ENCODE measurements at regions not wholly inside any gene's neighbourhood (a gene's known extent, or its start where the extent isn't known, plus 50 kb on each side); places are given as distances from the start of the nearest gene placed in this dataset.

DNA sequence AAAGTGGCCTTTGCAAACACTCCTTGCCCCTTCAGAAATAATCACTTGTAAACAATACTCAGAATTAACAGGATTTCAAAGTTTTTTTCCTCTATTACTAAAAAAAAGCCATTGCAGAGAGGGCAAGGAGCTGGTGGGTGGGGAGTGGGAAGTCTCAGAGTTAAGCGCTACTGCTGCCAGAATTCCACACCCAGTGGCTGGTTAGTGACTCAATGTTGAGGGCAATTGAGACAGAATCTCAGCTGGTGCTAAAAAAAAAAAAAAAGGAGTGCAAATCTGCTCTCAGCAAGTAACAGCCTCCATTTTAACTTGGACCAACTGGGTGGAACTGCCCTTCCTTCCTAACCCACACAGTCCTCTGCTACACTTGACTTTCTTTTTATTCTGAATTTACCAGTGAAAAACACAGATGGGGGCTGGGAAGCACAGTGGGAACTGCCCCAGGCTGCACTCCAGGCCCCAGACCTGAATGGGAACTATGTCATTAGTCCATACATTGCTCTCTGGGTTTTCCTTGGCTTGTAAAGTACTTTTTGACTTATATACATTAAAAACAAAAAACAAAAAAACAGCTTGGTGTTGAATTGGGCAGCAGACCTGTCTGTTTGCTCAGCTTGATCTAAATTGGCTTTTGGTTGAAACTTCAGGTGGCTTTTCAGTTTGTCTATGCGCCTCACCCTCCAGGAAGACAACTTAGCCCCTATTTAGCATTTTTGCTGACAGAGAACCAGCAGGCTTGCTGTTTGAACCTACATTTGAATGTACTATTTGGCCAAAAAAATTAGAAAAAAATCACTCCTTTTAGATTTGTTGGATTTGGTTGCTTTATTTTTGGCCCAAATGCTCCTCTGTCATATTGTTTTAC is 357.8 kb upstream of the TBL1XR1 start:
- peak in 10 of 56 donors; percentile 1 to 56 (median 16) for DNase-seq

DNA sequence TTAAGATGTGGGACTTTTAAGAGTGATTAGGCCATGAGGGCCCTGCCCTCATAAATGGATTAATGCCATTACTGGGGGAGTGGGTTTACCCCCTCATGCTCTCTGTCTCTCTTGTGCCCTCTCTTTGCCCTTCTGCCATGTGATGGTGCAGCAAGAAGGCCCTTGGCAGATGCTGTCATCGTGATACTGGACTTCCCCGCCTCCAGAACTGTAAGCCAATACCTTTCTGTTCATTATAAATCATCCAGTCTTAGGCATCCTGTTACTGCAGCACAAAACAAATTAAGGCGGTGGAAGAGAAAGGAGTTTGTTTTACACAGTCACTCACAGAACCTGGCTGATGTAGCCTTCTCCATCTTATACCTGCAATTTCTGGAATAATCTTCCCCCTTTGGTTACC is 360.3 kb upstream of the TBL1XR1 start:
- no peak for DNase-seq

DNA sequence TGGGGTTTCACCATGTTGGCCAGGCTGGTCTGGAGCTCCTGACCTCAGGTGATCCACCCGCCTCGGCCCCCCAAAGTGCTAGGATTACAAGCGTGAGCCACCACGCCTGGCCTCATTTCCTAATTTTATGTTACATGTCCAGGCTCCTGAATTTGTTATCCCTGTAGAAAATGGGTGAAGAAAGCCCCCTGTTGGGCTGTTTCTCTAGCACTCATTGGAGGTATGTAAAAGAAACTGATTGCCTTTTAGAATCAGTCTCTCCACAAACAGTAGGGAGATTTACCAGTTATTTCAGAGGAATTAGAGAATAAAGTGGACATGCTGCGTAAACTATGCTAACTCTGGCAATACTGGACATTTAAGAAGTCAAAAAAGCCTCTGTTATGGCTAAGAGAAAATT is 364.1 kb upstream of the TBL1XR1 start:
- no peak for DNase-seq

DNA sequence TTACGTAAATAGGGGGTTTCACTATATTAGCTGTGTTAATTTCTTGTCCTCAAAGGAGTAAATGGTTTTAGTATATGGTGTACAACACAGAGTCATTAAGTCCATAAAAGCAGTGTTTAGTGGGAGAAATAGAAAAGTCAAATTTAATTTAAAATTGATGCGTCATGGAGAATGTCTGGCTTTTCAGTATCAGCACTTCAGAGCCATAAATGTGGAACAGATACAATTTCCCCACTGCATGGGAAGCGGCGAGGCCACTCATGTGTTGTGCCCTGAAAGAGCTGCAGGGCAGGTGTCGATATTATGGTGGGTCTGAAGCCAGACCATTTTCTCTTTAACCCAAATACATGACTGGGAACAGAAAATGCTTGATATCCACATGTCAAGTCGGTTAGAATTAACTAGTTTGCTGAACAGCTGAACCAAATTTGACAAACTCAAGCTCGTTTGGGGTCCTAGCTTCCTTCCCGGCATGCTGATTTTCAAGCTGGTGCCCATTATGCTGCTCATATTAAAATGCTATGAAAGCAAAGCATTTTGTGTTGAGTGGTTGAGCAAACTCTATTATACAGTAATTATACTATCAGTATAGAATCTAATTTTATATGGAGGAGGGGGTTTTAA is 364.6 kb upstream of the TBL1XR1 start:
- no peak for DNase-seq

DNA sequence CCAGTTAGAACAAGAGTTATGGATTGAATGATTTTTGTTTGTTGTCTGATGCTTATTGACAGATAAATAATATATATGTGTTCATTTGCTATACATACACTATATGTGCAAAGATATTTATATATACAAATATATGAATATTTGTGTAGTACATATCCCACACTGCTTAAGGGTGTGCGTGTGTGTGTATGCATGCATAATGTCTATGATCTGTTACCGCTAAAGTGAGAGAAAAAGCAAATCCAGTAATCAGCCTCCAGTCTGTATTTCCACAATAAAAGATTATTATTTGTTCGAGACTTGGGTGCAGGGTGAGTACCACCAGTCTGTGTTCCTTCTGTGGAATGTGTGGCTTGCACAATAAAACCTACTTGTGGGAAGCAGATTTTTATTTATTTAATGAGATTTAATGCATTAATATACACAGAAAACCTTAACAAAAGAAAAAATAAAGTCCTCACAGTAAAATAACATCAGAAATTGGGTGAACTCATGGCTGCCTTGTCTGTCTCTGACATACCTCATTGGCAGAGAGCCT is 366.0 kb upstream of the TBL1XR1 start:
- no peak for DNase-seq

DNA sequence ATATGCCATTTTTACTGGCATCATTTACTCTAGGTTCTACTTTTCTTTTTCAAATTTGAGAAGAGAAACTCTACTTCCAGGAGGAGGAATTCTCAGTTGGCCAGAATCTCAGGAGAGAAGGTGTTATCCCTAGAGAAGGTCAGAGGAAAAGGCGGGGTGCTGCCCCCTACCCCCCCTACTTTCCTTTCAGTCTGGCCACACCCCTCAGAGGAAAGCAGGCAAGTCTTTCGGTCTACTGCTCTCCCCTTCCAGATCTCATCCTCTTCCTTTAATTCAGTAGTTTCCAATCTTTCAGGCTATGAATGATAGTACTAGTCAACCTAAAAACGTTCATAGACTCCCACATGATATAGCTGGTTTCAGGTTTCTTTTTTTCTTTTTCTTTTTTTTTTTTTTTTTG is 366.5 kb upstream of the TBL1XR1 start:
- no peak for DNase-seq

DNA sequence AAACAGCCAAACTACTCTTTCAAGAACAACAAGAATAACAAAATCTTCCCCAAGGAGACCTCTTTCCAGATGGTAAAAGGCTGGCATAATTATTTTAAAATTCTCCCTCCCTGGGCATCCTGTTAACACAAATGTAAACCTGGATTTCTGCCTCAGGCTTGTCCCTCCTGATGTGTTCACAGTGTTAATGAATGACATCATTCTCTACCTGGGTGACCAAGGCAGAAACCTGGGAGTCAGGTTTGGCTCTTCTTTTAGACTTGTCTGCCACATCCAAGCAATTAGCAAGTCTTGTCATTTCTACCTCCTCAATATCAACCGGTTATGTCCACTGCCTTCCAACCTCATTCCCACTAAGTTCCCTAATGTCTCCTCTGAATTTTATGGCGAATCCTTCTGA is 368.7 kb upstream of the TBL1XR1 start:
- DNase-seq = no peak

DNA sequence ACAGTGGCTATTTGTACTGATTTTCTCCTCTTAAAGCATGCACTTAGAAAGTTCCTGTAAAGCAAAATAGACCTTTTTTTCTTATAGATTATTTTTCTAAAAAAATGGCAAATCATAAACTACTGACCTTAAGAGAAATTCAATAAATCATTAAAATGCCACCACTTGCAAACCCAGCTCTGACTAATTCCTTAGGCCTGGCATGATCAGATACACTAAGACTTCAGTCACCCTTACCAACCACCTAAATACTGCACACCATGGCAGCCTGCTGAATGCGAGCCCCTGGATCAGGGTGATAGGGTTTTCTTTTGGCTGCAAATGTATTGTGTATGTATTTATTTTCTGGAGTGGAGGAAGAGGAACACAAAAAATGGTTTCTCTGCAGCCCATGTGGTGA is 370.6 kb upstream of the TBL1XR1 start:
- DNase-seq = no peak

DNA sequence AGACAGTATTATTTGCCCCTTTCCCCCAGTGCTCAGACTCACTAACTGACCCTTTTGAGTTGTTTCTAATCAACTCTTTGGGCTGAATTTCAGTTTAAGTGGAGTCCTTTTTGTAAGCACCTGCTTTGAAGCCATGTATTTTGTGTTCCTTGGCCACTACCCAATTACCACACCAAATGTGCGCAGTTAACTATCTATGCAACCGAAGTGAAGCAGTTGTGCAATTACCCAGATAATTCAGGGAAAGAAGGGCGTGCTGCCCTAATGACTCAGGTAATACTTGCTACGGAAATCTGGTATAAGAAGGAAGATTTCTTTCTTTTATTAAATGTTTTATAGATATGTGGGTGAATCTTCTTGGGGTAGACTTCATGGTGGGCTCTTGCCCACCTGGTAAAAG is 371.9 kb upstream of the TBL1XR1 start:
- DNase-seq = no peak

DNA sequence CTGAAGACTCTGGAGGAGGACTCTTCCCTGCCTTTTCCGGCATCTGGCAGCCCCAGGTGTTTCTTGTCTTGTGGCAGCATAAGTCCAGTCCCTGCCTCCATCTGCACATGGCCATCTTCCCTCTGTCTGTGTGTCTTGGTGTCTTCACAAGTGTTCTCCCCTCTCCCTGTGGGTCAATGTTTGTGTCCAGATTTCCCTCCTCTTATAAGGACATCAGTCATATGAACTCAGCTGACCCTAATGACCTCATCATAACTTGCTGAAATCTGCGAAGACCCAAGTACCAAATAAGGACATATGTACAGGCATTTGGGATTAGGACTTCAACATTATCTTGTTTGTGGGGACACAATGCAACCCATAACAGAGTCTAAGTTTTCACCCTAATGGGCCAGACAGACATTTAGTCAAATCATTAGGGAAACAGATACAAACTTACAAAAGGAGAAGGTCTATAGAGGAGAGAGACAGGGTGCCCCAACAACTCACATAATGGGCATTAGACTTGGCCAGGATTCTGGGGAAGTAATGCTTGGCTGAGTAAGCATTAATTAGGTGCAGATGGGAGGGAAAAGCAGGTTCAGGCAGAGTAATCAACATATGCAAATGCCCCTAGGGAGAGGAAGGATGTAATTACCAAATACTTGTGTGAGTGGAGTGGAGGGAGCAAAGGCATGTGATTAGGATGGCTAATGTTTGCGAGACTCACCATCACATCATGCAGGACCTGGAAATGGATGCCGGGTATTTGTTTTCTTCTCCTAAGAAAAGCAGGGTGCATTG is 372.8 kb upstream of the TBL1XR1 start:
- no peak for DNase-seq

DNA sequence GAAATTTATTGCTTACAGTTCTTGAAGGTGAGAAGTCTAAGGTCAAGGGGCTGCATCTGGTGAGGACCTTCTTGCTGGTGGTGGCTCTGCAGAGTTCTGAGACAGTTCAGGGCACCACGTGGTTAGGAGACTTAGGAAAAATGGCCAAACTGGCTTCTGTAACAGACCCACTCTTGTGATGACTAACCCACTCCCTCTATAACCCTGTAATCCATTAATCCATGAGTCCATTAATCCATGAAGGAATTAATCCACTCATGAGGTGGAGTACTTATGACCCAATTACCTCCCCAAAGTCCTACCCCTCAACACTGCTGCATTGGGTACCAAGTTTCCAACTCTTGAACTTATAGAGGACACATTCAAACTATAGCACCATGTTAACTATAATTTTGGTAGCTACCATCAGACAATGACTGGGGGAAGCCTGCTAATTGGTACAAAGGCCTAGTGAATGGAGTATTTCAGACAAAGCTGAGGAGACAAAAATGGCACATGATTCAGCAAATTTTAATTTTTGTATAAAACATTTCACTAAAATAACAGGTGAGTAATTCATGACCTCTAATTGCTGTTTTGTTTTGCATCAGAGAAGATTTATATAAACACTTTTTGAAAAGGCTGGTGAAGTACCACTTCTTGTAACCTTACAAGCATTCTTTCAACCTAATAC is 374.1 kb upstream of the TBL1XR1 start:
- DNase-seq = no peak

DNA sequence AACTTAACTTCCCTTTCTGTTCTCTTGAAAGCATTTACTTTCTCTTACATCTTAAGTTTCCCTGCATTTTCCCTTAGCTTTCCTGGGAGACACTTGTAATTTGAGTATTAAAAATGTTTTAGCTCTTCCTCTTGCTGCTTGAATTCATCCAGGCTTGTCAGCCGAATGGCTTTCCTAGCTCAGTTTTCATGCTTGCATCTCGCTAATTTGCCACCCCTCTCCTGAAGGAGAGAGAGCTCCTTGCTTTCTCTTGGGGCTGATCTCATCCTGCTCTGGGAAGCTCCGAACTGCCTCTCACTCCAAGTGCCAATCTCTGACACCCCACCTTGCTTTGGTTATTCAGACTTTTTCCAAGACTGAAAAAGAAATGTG is 374.6 kb upstream of the TBL1XR1 start:
- DNase-seq = no peak

DNA sequence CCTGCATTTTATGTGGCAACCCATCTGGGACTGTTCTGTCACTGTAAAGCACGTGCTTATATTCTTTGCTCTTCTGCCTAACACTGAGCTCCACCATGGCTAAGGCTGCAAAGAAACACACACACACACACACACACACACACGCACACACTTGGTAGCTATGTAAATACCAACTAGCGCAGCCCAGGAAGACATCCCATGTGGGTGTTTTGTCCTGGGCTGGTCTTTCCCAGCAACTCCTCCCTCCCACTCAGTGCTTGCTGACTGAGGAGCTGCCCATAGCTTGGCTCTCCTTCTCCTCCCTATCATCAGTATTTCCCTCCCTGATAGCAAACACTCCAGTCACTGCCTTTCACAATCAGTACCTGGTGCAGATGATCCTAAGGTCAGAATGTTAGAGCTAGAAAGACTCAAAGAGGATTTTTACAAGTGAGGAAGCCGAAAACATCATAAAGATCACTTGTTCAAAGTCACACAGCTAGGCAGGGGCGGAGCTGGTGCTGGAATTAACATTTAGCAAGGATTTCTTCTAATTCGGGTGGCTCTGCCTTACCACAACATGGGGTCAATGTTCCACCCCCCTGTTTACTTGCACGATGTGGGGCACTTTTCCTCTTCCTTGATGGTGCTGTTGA is 377.1 kb upstream of the TBL1XR1 start:
- DNase-seq = no peak

DNA sequence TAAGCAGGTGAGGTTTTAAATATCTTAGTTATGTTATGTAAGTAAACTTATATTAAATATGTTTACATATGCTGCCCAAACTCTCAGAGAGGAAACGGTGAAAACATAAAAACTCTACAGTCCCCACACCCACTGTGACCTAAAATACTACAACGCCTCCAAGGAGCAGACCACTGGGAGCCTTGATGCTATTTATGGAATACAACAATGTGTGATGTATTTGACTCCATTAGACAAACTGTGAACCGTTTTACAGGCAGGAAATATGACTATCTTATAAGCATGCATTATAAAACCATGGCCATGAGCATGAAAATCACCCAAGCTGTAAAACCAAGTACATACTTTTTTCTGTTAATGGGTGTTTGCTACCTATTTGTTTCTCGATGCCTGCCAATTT is 379.5 kb upstream of the TBL1XR1 start:
- DNase-seq = no peak

DNA sequence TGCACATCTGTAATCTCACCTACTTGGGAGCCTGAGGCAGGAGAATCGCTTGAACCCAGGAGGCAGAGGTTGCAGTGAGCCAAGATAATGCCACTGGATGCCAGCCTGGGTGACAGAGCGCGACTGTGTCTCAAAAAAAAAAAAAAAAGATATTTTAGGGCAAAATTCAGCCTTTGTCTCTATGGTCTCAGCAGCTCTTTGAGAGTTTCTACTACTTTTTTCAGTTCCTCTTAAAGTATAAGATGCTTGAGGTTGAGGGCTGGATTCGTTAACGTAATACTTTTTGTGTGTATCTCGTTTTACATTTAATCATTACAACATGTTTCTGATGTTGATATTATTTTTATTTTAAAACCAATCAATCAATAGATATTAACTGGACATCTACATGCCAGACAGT is 381.2 kb upstream of the TBL1XR1 start:
- DNase-seq = no peak

DNA sequence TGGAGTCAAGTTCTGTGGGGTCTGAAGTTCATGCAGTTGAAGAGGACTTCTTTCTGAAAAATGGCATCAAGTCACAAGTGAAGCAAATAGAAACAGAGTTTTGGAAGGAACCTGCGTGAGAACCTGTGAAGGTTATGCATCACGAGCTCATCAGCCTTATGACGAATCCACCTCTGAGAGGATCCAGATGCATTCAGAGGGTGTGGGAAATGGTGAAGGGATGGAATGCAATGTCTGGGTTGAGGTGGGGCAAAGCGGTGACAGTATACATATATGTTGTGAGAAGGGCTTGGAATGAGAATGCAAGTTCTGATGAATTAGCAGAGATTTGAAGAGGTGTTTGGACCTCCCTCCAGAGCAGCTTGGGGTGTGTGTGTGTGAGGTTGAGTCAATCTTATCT is 382.1 kb upstream of the TBL1XR1 start:
- no peak for DNase-seq

DNA sequence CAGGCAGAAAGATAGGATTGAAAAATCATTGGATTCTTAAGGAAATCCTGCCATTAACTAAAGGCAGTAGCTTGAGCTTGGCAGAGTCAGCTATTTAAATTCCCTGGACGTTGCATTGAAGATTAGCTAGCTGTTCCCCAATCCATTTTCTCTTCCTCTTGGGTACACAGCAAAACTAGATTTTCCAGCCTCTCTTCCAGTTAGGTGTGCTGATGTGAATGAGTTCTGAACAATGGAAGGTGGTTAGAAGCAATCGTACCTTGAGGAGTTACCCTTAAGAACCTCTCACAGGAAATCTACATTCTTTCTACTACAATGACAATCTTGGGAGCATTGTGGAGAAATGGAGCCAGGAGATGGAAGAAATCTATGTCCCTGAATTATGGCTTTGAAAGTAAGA is 383.2 kb upstream of the TBL1XR1 start:
- DNase-seq = no peak

DNA sequence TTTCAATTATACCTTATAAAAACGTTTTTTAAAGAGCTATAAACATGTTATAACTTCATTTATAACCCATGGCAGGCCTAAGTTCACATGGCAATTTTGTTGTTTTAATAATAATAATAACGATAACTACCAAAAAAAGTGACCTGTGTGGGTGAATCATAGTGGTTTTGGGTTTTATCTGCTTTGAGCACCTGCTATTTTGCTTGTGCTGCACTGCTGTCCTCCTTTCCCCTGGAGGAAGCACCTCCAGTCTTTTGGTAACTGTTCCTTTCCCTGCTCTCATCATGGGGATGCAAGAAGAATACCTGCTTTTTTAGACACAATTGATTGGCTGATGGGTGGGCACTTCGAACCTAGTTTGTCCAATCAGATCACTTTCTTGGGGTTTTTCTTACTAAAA is 388.0 kb upstream of the TBL1XR1 start:
- no peak for DNase-seq

DNA sequence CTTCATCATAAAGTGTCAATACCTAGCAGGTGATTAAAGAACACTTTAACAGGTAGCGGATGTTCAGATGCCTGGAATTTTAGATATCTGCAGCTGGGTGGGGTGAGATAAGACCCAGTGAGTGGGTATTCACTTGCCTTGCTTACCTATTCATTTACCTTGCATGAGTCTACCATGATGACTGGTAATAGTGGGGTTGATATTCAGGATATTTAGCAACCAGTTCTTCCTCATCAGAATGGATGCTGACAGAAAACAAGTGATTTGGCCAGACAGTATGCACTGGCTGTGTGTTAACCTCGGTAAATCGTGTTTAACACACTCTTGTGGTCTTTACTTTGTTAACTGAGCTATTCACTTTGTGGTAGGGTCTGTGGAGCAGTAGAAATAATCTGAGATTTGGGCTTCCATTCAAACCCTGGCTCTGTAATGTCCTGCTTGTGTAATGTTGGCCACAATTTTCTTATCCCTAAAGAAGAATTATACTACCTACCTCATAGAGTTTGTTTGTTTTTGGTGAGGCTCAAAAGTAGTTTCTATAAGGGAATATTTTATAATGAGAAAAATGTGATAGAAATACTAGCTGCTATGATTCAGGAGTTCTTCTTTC is 391.9 kb upstream of the TBL1XR1 start:
- DNase-seq = no peak

DNA sequence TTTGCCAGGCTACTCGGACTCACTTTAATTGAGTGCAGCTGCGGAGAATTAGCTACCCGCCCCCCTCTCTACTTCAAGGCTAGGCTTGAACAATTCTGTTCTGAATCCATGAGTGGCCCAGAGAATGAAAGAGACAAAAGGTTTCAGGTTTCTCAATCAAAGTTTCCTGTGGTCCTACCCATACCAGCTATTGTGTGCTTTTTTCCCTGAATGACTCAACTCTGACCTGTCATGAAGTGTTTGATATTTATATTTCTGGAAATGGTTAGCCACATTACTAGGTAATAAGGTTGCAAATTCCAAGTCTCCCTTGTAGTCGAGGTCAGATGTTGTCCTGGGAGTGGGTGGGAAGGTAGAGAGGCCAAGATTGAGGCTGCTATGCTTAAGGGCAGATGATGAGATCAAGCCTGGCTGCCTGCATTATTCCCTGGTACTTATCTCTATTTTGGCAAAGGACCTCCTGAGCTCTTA is 392.7 kb upstream of the TBL1XR1 start:
- no peak for DNase-seq

DNA sequence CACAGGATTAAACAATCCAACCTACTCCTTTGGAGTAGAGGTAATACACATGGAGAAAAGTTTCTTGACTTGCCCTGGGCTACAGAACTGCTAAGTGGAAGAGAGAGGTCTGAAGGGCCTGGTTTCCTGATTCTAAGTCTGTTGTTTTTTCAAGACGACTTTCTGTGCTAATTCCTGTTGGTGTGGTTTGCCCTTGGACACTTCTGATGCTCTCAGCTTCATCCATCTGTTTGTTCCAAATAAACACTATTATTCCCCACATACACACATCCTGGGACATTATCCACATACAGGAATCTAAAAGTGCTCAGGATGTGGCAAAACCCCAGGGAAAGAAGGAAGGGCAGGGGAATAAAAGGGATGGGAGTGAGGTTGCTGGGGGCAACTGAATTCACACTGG is 393.5 kb upstream of the TBL1XR1 start:
- DNase-seq = no peak
